NCI-H2107 treated with DMSO at 0.1 percent for 48 hours (cell line): ENCODE measurements at regions not wholly inside any gene's neighbourhood (a gene's known extent, or its start where the extent isn't known, plus 50 kb on each side); places are given as distances from the start of the nearest gene placed in this dataset.
A peak's percentile ranks its signal among the peaks of the same experiment; 100 is the strongest.
"Not testable (repeated sequence)": the region's sequence is repeated elsewhere in the genome, so short reads cannot be mapped to it uniquely, and the experiment has no call there.

ENCODE experiments used
- DNase-seq: peaks from one replicate; lab custom pipeline; 2025; ENCODE audit not compliant: unreplicated experiment; lab: John Stamatoyannopoulos, UW

DNA sequence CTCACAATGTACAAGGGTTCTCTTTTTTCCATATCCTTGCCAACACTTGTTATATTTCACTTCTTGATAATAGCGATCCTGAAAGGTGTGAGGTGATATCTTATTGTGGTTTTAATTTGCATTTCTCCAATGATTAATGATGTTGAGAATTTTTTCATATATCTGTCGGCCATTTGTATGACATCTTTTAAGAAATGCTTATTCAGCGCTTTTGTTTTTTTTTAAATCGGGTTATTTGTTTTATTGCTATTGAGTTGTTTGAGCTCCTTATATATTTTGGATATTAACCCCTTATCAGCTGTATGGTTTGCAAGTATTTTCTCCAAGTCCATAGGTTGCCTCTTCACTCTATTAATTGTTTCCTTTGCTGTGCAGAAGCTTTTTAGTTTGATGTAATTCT lies 218.8 kb downstream of the MTERF1 start:
- no peak for DNase-seq

DNA sequence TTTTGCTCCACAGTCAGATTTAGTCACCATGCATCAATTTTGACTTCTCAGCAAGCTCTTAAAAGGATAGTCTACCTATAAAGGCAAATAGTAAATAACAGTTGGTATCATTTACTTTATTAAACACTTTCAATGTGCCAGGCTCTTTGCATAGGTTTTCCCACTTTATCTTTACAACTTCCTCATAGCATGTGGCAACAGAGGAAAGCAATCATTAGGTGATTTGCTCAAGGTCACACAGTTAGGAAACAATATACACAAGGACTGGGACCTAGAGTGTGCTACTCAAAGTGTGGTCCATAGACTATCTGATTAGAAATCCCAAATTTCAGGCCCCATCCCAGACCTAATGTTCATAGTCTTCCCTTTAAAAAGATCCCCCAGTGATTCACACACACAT lies 212.3 kb downstream of the MTERF1 start:
- no peak for DNase-seq

DNA sequence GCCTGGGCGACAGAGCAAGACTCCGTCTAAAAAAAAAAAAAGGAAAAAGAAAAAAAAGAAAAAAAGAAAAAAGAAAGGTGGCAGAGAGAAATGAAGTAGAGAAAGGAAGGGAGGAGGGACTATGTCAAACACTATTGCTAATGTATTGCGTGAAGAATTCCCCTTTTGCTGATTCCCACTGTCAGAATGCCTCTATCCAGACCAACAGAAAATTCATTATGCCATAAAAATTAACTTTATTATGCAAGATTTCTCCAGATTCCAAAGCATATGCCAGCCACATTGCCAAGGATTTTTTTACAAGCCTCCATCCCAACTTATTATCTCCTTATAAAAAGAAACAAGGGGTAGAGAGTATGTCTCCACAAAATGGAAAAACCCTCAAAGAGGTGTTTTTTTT lies 209.3 kb downstream of the MTERF1 start:
- no peak for DNase-seq

DNA sequence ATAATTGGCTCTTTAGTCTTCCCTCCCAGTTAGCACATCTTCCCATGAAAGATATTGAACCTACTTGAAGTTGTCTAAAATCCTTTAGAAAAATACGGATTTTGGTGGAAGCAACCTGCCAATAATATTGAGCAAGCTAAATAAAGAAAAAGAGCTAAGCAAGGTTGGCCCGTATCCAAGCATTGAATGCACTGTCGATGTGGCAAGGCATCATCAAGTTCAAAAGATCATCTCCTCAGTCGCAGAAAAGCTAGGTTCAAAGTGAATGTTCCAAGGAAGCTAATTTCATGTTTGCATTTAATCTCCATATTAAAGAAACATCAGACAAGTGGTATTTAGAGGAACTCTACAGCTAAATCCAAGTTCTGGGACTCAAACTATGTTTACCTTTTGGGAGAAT lies 206.0 kb downstream of the MTERF1 start:
- DNase-seq, result no peak

DNA sequence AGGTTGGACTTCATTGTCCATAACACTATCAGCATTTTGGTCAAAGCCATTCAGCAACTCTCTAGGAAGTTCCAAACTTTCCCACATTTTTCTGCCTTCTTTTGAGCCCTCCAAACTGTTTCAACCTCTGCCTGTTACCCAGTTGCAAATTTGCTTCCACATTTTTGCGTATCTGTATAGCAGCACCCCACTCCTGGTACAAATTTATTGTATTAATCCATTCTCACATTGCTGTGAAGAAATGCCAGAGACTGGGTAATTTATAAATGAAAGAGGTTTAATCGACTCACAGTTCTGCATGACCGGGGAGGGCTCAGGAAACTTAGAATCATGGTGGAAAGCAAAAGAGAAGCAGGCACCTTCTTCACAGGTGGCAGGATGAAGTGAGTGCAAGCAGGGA lies 198.8 kb downstream of the MTERF1 start:
- DNase-seq, result no peak

DNA sequence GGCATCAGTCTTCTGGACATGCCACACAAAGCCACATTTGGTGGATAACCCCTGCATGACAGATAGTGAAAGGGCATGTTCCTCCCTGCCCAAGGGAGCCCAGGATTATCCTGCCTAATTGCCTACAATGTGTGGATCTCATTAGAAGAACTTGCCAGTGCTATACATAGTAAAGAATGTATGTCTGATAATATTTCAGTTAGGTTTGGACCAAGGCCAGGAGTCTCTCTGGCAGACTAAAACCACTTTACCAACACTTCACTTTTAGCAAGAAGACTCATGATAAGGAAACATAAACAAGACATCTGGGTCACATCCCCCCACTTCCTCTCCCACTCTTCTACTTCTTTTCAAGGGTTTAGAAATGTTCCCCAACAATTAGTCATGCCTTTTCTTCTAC lies 196.7 kb downstream of the MTERF1 start:
- peak; percentile 2 for DNase-seq

DNA sequence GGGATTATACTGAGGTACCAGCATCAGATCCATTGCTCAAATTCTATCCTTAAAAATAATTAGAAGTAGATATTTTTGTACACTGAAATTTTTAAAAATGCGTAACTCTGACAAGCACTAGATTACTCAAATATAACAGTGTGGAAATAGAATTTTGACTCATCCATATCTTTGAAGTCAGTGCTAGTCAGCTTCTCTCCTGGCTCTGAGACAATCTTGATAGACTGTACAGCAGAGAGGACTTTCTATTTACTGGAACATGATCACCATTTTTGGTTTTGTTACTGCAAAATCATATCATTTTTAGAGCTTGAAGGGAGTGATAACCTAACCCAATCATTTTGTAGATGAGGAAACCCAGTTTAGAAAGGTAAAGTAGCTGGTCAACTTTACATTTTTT lies 195.0 kb downstream of the MTERF1 start:
- no peak for DNase-seq

DNA sequence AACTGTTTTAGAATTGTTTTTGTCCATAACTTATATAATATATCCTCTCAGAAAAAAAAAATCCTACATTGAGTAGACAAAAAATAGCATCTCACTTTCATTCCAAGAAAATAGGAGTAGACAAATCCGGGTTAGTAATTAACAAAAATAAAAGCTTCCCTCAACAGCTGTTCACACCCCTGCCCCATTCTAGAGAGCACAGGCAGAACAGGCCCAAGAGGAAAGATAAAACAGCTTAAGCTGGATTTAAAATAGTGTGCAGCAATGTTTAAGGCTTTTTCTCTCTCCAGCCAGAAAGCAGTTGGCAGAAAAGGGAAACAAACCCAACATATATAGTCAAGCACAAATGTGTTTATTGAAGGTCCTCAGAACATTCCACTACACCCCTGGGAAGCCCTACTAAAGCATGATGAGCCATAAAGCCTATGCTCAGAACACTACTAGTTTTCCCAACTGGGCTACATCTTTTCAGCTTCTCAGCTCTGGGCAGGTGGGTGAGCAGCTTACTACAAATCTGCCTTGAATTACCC lies 189.9 kb downstream of the MTERF1 start:
- no peak for DNase-seq

DNA sequence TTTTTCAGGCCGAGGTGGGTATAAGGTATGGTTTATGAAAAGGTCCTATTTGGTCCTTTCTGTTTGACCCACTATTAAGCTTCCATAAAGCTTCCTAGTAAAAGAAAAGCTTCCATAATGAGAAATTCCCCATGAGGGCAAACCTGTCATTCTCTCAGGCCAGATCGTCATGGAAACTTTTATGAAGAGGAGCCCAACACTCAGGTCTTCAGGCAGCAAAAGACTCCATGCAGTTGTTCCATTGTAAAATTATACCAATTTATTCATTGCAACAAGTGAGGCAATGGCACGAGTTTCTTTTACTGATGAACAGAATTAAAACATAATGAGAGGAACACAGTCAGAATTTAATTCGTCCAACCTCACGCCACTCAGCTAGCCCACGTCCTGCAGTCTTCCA lies 188.6 kb downstream of the MTERF1 start:
- DNase-seq, result no peak

DNA sequence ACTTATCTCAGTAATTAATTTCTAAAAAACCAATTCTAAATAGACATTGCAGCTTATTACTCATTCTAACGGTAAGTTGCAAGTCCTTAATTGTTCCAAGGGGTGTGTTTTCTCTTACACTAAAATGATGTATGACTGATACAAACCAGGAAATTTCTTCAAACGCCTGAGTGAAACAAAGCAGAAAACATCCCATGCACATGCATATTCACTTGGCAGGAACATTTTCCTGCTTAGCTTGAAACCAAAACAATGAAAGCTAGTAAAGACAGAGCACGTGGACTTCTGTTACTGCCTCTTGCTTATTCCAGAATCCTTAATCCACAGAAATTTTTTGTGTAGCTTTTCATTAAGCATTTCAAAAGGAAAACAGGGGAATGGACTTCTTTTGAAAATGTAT lies 187.7 kb downstream of the MTERF1 start:
- no peak for DNase-seq

DNA sequence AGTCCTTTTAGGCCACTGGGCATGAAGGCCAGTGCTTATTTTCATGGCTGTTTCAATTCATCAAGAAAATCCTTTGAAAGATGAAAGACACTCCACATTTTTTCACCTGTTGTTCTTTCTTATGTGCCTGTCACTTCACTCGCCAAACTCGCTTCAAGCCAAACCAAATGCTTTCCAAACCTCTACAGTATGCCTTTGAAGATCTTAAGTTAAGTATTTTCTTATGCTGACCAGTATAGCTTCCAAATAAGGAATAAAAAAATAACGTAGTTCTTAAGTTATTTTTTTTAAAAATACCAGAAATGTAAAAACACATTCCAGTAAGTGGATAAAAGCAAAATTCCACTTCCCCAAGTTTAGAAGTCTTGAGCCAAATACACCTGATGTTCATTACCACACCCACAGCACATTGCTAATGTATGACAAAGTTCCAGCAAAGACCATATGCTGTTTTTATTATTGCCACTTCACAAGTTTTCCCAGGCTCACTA lies 186.1 kb downstream of the MTERF1 start:
- DNase-seq, result no peak

DNA sequence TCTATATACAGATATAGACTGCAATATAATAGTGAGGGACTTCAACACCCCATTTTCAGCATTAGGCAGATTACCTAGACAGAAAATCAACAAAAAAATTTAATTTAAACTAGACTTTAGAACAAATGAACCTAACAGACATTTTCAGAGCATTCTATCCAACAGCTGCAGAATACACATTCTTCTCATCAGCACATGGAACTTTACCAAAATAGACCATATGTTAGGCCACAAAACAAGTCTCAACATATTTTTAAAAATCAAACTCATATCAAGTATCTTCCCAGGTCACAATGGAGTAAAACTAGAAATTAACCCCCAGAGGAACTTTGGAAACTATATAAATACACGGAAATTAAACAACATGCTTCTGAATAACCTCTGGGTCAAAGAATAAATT lies 169.6 kb downstream of the MTERF1 start:
- DNase-seq, result no peak

DNA sequence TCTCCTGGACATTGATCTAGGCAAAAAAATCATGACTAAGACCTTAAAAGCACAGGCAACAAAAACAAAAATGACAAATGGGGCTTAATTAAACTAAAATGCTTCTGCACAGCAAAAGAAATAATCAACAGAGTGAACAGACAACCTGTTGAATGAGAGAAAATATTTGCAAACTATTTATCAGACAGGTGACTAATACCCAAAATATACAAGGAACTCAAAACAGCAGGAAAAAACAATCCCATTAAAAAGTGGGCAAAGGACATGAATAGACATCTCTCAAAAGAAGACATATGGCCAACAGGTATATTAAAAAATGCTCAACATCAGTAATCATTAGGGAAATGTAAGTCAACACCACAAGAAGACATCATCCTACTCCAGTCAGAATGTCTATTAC lies 166.8 kb downstream of the MTERF1 start:
- DNase-seq, result no peak

DNA sequence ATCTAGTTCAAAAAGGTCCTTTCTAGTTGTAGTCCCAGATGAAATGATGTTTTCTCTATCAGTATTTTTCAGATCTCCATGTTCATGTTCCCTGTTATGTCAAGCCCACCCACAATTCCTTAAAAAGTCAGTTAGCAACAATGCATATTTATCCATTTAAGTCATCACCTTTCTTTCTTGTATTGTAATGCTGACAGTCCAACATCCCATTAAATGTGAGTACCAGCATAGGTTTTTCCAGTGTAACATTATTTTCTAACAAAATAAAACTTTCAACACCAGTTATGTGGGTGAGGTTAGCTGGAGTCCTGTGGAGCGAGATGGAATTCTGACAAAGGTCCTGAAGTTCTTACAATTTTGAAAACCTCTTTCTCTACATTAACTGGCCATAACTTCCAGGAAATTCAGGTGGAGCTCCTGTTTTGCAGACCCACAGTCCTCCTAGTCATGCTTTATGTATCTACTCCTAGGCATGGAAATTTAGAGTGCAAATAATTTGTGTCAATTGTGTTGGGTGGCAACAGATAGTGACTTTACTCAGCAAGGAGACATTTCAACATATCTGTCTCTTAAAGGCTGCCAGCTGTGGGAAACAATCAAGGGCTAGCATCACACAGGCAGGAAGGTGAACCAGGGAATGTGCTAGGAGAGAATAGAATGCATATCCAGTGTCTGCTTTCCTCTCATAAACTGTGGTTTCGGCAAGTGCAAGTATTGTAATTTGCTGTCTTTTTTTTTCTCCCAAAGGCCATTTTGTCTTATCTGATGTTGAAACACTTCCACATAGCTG lies 162.6 kb downstream of the MTERF1 start:
- DNase-seq, result no peak

DNA sequence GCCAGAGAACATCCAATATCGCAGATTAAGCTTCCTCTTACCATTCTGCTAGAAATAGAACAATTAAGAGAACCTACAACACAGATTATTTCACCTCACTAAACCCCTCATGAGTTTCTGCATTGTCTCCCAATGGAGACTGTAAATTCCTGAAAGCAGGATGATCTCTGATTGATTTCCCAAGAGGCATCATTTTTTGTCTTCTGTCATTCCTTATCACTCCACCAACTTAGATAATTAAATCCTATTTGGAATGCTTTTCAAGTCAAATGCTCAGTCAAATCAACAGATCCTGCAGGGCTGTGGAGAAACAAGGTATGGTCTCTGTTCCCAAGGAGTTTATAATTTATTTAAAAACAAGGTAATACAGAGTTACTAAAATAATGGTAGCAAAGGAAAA lies 161.5 kb downstream of the MTERF1 start:
- no peak for DNase-seq

DNA sequence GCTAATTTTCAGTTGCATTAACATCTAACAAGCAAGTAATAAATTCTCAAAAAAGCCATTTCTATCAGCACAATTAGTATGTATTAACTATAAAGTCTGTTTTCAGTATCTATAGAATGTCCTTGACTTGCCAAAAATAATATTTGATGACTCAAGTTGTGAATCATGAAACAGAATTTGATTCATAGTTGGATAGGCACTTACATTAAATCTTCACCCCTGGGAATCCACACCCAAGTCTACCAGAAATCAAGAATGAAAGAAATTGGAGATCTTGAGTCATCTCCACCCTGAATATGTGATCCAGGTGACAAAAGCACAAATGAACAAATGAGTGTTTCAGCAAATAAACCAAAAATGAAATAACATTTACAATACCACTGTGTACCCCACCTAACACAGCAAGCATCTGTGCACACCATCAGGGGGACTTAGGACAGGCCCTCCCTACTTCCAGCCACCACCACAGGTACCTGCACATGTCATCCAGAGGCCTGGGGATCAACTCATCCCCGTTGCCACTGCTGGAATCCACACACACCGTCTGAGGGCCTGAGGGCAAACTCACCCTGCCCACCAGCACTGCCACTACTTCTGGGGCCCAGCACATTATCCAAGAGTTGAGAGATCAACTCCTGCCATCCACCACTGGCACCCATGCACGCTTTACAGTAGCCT lies 160.1 kb downstream of the MTERF1 start:
- no peak for DNase-seq

DNA sequence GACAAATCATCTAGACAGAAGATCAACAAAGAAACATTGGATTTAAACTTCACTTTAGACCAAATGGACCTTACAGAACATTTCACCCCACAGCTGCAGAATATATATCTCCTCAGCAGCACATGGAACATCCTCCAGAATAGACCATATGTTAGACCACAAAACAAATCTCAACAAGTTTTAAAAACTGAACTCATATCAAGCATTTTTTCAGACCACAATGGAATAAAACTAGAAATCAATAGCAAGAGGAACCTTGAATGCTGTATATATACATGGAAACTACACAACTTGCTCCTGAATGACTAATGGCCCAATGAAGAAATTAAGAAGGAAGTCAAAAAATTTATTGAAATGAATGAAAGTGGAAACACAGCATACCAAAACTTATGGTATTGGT lies 157.7 kb downstream of the MTERF1 start:
- DNase-seq, result no peak

DNA sequence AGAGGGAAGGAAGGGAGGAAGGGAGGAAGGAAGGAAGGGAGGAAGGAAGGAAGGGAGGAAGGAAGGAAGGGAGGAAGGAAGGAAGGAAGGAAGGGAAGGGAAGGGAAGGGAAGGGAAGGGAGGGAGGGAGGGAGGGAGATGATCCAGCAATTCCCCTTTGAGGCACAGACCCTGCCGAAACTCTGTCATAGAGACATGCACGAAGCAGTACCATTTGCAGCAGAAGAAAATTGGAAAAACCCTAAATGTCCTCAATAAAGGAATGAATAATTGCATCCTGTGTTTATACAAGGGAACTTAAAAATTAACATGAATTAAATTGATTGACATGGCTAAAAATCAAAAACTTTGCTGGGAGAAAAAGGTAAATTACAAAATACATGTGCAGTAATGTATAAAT lies 151.5 kb downstream of the MTERF1 start:
- not testable (repeated sequence) for DNase-seq

DNA sequence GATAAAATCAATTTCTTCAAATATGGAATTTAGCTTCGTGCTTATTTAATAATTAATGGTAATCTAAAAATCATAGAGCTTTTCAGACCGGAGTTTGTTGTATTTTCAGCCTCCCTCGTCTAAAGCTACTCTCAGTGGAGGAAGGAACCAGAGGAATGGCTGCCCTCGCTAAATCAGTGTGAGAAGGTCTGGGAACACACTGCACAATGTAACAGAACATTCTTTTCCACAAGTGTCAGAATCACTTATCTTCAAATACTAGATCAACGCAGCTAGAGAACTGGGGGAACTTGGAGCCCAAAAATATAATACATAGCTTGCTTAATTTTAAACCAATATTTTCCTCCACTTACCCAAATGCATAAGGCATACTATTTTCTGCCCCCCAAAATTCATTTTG lies 148.5 kb downstream of the MTERF1 start:
- DNase-seq, result no peak

DNA sequence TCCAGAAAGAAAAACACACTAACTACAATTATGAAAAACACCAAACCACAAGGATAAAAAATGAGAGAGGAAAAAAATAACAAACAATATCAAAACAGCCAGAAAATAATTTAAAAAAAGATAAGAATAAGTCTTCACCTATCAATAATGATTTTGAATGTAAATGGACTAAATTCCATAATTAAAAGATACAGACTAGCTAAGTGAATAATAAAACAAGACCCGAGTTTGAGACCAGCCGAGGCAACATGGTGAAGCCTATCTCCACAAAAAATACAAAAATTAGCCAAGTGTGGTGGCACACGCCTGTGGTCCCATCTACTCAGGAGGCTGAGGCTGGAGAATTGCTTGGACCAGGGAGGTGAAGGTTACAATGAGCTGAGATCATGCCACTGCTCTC lies 131.1 kb downstream of the MTERF1 start:
- no peak for DNase-seq

DNA sequence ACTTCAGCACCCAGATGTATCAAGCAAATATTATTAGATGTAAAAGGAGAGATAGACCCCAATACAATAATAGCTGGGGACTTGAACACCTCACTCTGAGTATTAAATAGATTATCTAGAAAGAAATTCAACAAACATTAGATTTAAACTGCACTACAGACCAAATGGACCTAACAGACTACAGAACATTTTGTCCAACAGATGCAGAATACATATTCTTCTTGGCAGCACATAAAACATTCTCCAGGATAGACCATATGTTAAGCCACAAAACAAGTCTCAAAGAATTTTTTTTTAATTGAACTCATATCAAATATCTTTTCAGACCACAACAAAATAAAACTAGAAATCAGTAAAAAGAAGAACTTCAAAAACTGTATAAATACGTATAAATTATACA lies 130.4 kb downstream of the MTERF1 start:
- no peak for DNase-seq

DNA sequence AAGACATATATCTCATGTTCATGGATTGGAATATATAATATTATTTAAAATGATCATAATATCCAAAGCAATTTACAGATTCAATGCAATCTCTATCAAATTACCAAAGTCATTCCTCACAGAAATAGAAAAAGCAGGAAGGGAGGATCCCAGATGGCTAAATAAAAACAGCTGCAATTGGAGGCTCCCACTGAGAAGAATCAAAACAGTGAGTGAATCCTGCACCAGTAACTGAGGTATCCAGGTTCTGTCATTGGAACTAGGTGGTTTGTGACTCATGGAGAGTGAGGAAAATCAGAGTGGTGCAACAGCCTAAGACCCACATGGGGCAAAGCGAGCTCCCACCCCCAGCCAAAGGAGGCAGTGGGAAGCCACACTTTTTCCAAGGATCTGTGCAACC lies 128.4 kb downstream of the MTERF1 start:
- no peak for DNase-seq
